ENCODE measurements at regions not wholly inside any gene's neighbourhood (a gene's known extent, or its start where the extent isn't known, plus 50 kb on each side); places are given as distances from the start of the nearest gene placed in this dataset.
"Not testable (repeated sequence)": the region's sequence is repeated elsewhere in the genome, so short reads cannot be mapped to it uniquely, and the experiment has no call there.

GRCh38 chr14:97994020-97994531 lies 1196.9 kb downstream of the VRK1 start:
- H3K9me3 ChIP-seq (ENCODE audit: control insufficient read depth, insufficient read depth, low read length): peaks cover 31% of the 10 kb centered on the region; the same call in 1 of the 2 replicates
- no peaks in the 10 kb centered on the region for H3K27me3 ChIP-seq (ENCODE audit: control insufficient read depth, insufficient read depth, low read length)
- TF ChIP-seq CTCF (IDR thresholded peaks at IDR 0.05; ENCODE audit: low read depth, low read length): no peak
- ChIA-PET CTCF (no interaction called here), POLR2A (no interaction called here)
- no peak for DNase-seq (ENCODE audit: low read depth, low spot score)
- no peak overlapping the region for H3K4me3 ChIP-seq (ENCODE audit: low read depth, low read length)
- H3K27ac ChIP-seq (ENCODE audit: low read depth, low read length): no peak overlapping the region

DNA sequence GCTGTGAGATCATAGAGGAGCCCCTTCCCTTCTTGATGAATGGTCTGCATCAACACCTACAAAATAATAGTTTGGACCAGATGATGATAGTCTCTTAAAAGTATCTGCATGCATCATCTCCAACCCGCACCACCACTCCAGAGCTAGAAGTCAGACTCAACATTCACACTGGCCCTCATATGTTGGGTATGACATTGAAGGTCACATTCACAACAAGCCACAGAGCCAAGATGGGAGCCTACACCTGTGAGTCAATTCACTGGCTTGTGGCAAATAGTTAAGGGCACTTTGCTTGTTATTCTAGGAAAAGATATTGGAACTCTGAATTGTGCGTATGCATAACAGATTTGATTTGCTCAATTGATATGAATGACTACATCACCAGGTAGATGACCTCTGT lies 1197.9 kb downstream of the VRK1 start:
- no peak overlapping the region for H3K27ac ChIP-seq (ENCODE audit: low read depth, low read length)
- H3K9me3 ChIP-seq (ENCODE audit: control insufficient read depth, insufficient read depth, low read length): peaks cover 25% of the 10 kb centered on the region; the same call in 1 of the 2 replicates
- no peaks in the 10 kb centered on the region for H3K27me3 ChIP-seq (ENCODE audit: control insufficient read depth, insufficient read depth, low read length)
- CTCF ChIA-PET: no interaction called here
- DNase-seq (ENCODE audit: low read depth, low spot score): no peak
- H3K4me3 ChIP-seq (ENCODE audit: low read depth, low read length): no peak overlapping the region
- POLR2A ChIA-PET: no interaction called here
- no peak for TF ChIP-seq CTCF (IDR thresholded peaks at IDR 0.05; ENCODE audit: low read depth, low read length)

DNA sequence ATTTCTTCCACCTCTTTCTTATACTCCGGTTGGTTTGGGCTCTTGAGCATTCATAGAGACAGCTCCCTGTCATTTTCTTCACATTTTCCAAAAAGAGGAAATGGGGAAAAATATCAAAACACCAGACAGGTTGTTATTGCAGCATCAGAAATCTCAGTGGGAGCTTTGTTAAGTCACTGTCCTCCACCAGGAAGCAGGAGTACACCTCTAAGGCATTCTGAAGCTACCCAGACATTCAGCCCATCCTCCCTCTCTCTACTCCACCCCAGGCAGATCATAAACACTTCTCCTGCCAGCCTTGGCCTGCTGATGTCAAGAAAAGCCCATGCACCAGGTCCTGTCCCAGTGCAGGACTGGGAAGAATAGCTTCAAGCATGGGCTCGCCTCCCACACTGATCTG lies 1198.3 kb downstream of the VRK1 start:
- Histone ChIP-seq H3K27me3 (ENCODE audit: control insufficient read depth, insufficient read depth, low read length) (no peaks in the 10 kb centered on the region), H3K4me3 (ENCODE audit: low read depth, low read length) (no peak overlapping the region), H3K27ac (ENCODE audit: low read depth, low read length) (no peak overlapping the region), H3K9me3 (ENCODE audit: control insufficient read depth, insufficient read depth, low read length) (peaks cover 25% of the 10 kb centered on the region; the same call in 1 of the 2 replicates)
- TF ChIP-seq CTCF (IDR thresholded peaks at IDR 0.05; ENCODE audit: low read depth, low read length): no peak
- ChIA-PET CTCF (no interaction called here), POLR2A (no interaction called here)
- no peak for DNase-seq (ENCODE audit: low read depth, low spot score)

GRCh38 chr14:98006008-98006407 lies 1208.8 kb downstream of the VRK1 start:
- Histone ChIP-seq H3K27me3 (ENCODE audit: control insufficient read depth, insufficient read depth, low read length) (no peaks in the 10 kb centered on the region), H3K9me3 (ENCODE audit: control insufficient read depth, insufficient read depth, low read length) (peaks cover 9% of the 10 kb centered on the region), H3K27ac (ENCODE audit: low read depth, low read length) (no peak overlapping the region), H3K4me3 (ENCODE audit: low read depth, low read length) (no peak overlapping the region)
- POLR2A ChIA-PET: no interaction called here
- CTCF ChIA-PET: no interaction called here
- TF ChIP-seq CTCF (IDR thresholded peaks at IDR 0.05; ENCODE audit: low read depth, low read length): no peak
- DNase-seq (ENCODE audit: low read depth, low spot score): no peak

GRCh38 chr14:98008381-98009113 lies 1211.4 kb downstream of the VRK1 start:
- DNase-seq (ENCODE audit: low read depth, low spot score): no peak
- Histone ChIP-seq H3K9me3 (ENCODE audit: control insufficient read depth, insufficient read depth, low read length) (peaks cover 14% of the 10 kb centered on the region), H3K4me3 (ENCODE audit: low read depth, low read length) (no peak overlapping the region), H3K27me3 (ENCODE audit: control insufficient read depth, insufficient read depth, low read length) (no peaks in the 10 kb centered on the region), H3K27ac (ENCODE audit: low read depth, low read length) (no peak overlapping the region)
- no peak for TF ChIP-seq CTCF (IDR thresholded peaks at IDR 0.05; ENCODE audit: low read depth, low read length)
- POLR2A ChIA-PET: no interaction called here
- CTCF ChIA-PET: no interaction called here

DNA sequence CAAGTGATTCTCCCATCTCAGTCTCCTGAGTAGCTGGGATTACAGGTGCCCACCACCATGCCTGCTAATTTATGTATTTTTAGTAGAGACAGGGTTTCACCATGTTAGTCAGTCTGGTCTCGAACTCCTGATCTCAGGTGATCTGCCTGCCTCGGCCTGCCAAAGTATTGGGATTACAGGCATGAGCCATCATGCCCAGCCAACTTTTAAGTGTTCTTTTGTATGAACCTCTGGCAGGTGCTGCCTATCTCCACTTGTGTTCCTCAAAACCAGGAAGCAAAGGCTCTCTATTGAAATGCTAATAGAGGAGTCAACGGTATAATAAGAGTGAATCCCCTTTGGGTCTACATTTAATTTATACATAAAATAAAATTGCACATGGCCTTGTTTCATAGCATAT lies 1212.0 kb downstream of the VRK1 start:
- CTCF ChIA-PET; H3K27me3 ChIP-seq (ENCODE audit: control insufficient read depth, insufficient read depth, low read length); H3K27ac ChIP-seq (ENCODE audit: low read depth, low read length); DNase-seq (ENCODE audit: low read depth, low spot score); POLR2A ChIA-PET; H3K4me3 ChIP-seq (ENCODE audit: low read depth, low read length): not testable (repeated sequence)
- H3K9me3 ChIP-seq (ENCODE audit: control insufficient read depth, insufficient read depth, low read length): peaks cover 14% of the 10 kb centered on the region

All from AG04450 (cell line).